ENCODE measurements at regions not wholly inside any gene's neighbourhood (a gene's known extent, or its start where the extent isn't known, plus 50 kb on each side); places are given as distances from the start of the nearest gene placed in this dataset.
"Not testable (repeated sequence)": the region's sequence is repeated elsewhere in the genome, so short reads cannot be mapped to it uniquely, and the experiment has no call there.

GRCh38 chr1:5766996-5767395, 225.2 kb downstream of the NPHP4 start:
- not testable (repeated sequence) for DNase-seq (ENCODE audit: low read depth)

GRCh38 chr1:5765997-5766913, 226.0 kb downstream of the NPHP4 start:
- DNase-seq (ENCODE audit: low read depth) = no peak

- DNase-seq (ENCODE audit: low read depth) = no peak
Observed at GRCh38 chr1:5765483-5765882, 226.7 kb downstream of the NPHP4 start.

GRCh38 chr1:5764959-5765358, 227.3 kb downstream of the NPHP4 start:
- DNase-seq (ENCODE audit: low read depth) = no peak

- no peak for DNase-seq (ENCODE audit: low read depth)
Observed at GRCh38 chr1:5764464-5764863, 227.8 kb downstream of the NPHP4 start.

GRCh38 chr1:5763696-5764370, 228.4 kb downstream of the NPHP4 start:
- no peak for DNase-seq (ENCODE audit: low read depth)

- no peak for DNase-seq (ENCODE audit: low read depth)
Observed at GRCh38 chr1:5758859-5759578, 233.2 kb downstream of the NPHP4 start.

GRCh38 chr1:5758000-5758858, 234.0 kb downstream of the NPHP4 start:
- no peak for DNase-seq (ENCODE audit: low read depth)

- no peak for DNase-seq (ENCODE audit: low read depth)
Observed at GRCh38 chr1:5757187-5757805, 234.9 kb downstream of the NPHP4 start.

GRCh38 chr1:5756434-5757186, 235.6 kb downstream of the NPHP4 start:
- DNase-seq (ENCODE audit: low read depth) = no peak

- no peak for DNase-seq (ENCODE audit: low read depth)
Observed at GRCh38 chr1:5755552-5756125, 236.6 kb downstream of the NPHP4 start.

GRCh38 chr1:5754817-5755551, 237.2 kb downstream of the NPHP4 start:
- DNase-seq (ENCODE audit: low read depth) = no peak

- DNase-seq (ENCODE audit: low read depth) = no peak
Observed at GRCh38 chr1:5753549-5754421, 238.4 kb downstream of the NPHP4 start.

- no peak for DNase-seq (ENCODE audit: low read depth)
Observed at GRCh38 chr1:5752746-5753548, 239.3 kb downstream of the NPHP4 start.

- no peak for DNase-seq (ENCODE audit: low read depth)
Observed at GRCh38 chr1:5751833-5752745, 240.1 kb downstream of the NPHP4 start.

- no peak for DNase-seq (ENCODE audit: low read depth)
Observed at GRCh38 chr1:5751163-5751540, 241.1 kb downstream of the NPHP4 start.

Data from activated T-cell treated with anti-CD3 and anti-CD28 coated beads for 1 hour (primary cell).